OCI-LY3 (cell line): ENCODE measurements at regions not wholly inside any gene's neighbourhood (a gene's known extent, or its start where the extent isn't known, plus 50 kb on each side); places are given as distances from the start of the nearest gene placed in this dataset.

Experiments
- EZH2phosphoT487 ChIP-seq: fragments of 200-600 bp; shearing (Covaris generic); IDR thresholded peaks from 2 replicates; pipeline ENCODE4 v1.6.1; 2018; ENCODE audit warnings: antibody characterized with exemption, mixed run types, low read depth
- TF ChIP-seq, protein P1 (sequence below): fragments of 200-600, 300-600 bp; sonication (generic); IDR thresholded peaks from 2 replicates; pipeline ENCODE4 v1.5.1; 2014; ENCODE audit warnings: antibody characterized with exemption, low read length, low read depth

DNA sequence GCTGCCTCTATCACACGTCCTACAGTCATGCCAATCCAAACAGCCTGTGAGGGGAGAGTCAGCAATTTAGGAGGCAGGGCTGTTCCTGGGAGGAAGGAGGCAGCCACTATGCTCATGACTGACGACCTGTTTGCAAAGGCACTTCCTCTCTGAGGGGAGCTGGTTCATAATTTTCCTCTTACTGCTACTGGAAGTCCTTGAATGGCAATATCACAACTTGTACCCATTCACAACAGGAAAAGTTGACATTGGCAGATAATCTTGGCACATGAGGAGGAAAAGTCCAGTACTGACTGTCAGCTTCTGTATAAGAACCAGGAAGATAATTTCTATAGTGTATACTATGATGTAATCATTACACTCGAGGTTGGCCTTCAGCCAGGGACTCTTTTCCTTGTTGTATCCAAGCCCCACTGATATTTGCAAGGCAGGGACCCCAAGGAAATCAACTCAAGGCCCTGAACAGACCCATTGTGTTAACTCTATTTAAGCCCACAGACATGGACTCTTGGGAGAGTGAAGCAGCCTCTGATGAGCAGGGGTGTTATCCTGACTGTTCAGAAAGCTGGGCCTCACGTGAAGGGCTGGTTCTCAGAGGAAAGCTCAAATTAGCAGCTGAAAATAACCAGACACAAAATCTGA, 267.3 kb upstream of the ADAMTS9 start:
- TF ChIP-seq, protein P1, sequence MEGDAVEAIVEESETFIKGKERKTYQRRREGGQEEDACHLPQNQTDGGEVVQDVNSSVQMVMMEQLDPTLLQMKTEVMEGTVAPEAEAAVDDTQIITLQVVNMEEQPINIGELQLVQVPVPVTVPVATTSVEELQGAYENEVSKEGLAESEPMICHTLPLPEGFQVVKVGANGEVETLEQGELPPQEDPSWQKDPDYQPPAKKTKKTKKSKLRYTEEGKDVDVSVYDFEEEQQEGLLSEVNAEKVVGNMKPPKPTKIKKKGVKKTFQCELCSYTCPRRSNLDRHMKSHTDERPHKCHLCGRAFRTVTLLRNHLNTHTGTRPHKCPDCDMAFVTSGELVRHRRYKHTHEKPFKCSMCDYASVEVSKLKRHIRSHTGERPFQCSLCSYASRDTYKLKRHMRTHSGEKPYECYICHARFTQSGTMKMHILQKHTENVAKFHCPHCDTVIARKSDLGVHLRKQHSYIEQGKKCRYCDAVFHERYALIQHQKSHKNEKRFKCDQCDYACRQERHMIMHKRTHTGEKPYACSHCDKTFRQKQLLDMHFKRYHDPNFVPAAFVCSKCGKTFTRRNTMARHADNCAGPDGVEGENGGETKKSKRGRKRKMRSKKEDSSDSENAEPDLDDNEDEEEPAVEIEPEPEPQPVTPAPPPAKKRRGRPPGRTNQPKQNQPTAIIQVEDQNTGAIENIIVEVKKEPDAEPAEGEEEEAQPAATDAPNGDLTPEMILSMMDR: no peak
- TF ChIP-seq EZH2phosphoT487: no peak
